ENCODE measurements at regions not wholly inside any gene's neighbourhood (a gene's known extent, or its start where the extent isn't known, plus 50 kb on each side); places are given as distances from the start of the nearest gene placed in this dataset.
"Not testable (repeated sequence)": the region's sequence is repeated elsewhere in the genome, so short reads cannot be mapped to it uniquely, and the experiment has no call there.

GRCh38 chr12:5267603-5268423 lies 164.1 kb upstream of the NTF3 start:
- H3K9me3 ChIP-seq (ENCODE audit: control insufficient read depth, low read length) = no peaks in the 10 kb centered on the region
- H3K4me3 ChIP-seq (ENCODE audit: low read length) = no peak overlapping the region
- H3K27me3 ChIP-seq (replicated peaks; ENCODE audit: control insufficient read depth, insufficient read depth, low read length) = no peaks in the 10 kb centered on the region
- H3K9ac ChIP-seq (ENCODE audit: low read length) = no peak overlapping the region
- no peak for DNase-seq (ENCODE audit: low read depth)
- H3K36me3 ChIP-seq (ENCODE audit: control insufficient read depth, insufficient read depth, low read length, severe bottlenecking) = no peaks in the 10 kb centered on the region
- peaks cover 5% of the 10 kb centered on the region for H3K4me1 ChIP-seq (ENCODE audit: control insufficient read depth, insufficient read depth, low read length)

- no peak for DNase-seq (ENCODE audit: low read depth)
- H3K4me3 ChIP-seq (ENCODE audit: low read length) = no peak overlapping the region
- H3K9ac ChIP-seq (ENCODE audit: low read length) = no peak overlapping the region
- H3K36me3 ChIP-seq (ENCODE audit: control insufficient read depth, insufficient read depth, low read length, severe bottlenecking) = no peaks in the 10 kb centered on the region
- H3K4me1 ChIP-seq (ENCODE audit: control insufficient read depth, insufficient read depth, low read length) = no peaks in the 10 kb centered on the region
- no peaks in the 10 kb centered on the region for H3K9me3 ChIP-seq (ENCODE audit: control insufficient read depth, low read length)
- no peaks in the 10 kb centered on the region for H3K27me3 ChIP-seq (replicated peaks; ENCODE audit: control insufficient read depth, insufficient read depth, low read length)
Measured at GRCh38 chr12:5268424-5269210, 163.3 kb upstream of the NTF3 start.

- no peaks in the 10 kb centered on the region for H3K4me1 ChIP-seq (ENCODE audit: control insufficient read depth, insufficient read depth, low read length)
- no peak overlapping the region for H3K4me3 ChIP-seq (ENCODE audit: low read length)
- no peaks in the 10 kb centered on the region for H3K9me3 ChIP-seq (ENCODE audit: control insufficient read depth, low read length)
- H3K27me3 ChIP-seq (replicated peaks; ENCODE audit: control insufficient read depth, insufficient read depth, low read length) = peaks cover 3% of the 10 kb centered on the region
- no peak overlapping the region for H3K9ac ChIP-seq (ENCODE audit: low read length)
- no peak for DNase-seq (ENCODE audit: low read depth)
- H3K36me3 ChIP-seq (ENCODE audit: control insufficient read depth, insufficient read depth, low read length, severe bottlenecking) = no peaks in the 10 kb centered on the region
Measured at GRCh38 chr12:5269846-5270245, 162.1 kb upstream of the NTF3 start.

GRCh38 chr12:5272018-5272785 lies 159.7 kb upstream of the NTF3 start:
- no peak for DNase-seq (ENCODE audit: low read depth)
- H3K4me1 ChIP-seq (ENCODE audit: control insufficient read depth, insufficient read depth, low read length) = no peaks in the 10 kb centered on the region
- no peaks in the 10 kb centered on the region for H3K36me3 ChIP-seq (ENCODE audit: control insufficient read depth, insufficient read depth, low read length, severe bottlenecking)
- no peak overlapping the region for H3K9ac ChIP-seq (ENCODE audit: low read length)
- H3K9me3 ChIP-seq (ENCODE audit: control insufficient read depth, low read length) = no peaks in the 10 kb centered on the region
- peaks cover 8% of the 10 kb centered on the region for H3K27me3 ChIP-seq (replicated peaks; ENCODE audit: control insufficient read depth, insufficient read depth, low read length)
- H3K4me3 ChIP-seq (ENCODE audit: low read length) = no peak overlapping the region

- DNase-seq (ENCODE audit: low read depth) = no peak
- Histone ChIP-seq H3K9ac (ENCODE audit: low read length) (no peak overlapping the region), H3K36me3 (ENCODE audit: control insufficient read depth, insufficient read depth, low read length, severe bottlenecking) (no peaks in the 10 kb centered on the region), H3K27me3 (replicated peaks; ENCODE audit: control insufficient read depth, insufficient read depth, low read length) (peaks cover 16% of the 10 kb centered on the region), H3K4me3 (ENCODE audit: low read length) (no peak overlapping the region), H3K4me1 (ENCODE audit: control insufficient read depth, insufficient read depth, low read length) (no peaks in the 10 kb centered on the region), H3K9me3 (ENCODE audit: control insufficient read depth, low read length) (no peaks in the 10 kb centered on the region)
Measured at GRCh38 chr12:5273709-5274108, 158.2 kb upstream of the NTF3 start.

- H3K27me3 ChIP-seq (replicated peaks; ENCODE audit: control insufficient read depth, insufficient read depth, low read length) = peaks cover 25% of the 10 kb centered on the region
- no peak for DNase-seq (ENCODE audit: low read depth)
- no peaks in the 10 kb centered on the region for H3K9me3 ChIP-seq (ENCODE audit: control insufficient read depth, low read length)
- H3K4me1 ChIP-seq (ENCODE audit: control insufficient read depth, insufficient read depth, low read length) = no peaks in the 10 kb centered on the region
- no peaks in the 10 kb centered on the region for H3K36me3 ChIP-seq (ENCODE audit: control insufficient read depth, insufficient read depth, low read length, severe bottlenecking)
- H3K4me3 ChIP-seq (ENCODE audit: low read length) = no peak overlapping the region
- H3K9ac ChIP-seq (ENCODE audit: low read length) = no peak overlapping the region
Measured at GRCh38 chr12:5276327-5276880, 155.5 kb upstream of the NTF3 start.

- Histone ChIP-seq H3K27me3 (replicated peaks; ENCODE audit: control insufficient read depth, insufficient read depth, low read length) (peaks cover 26% of the 10 kb centered on the region), H3K4me3 (ENCODE audit: low read length) (no peak overlapping the region), H3K36me3 (ENCODE audit: control insufficient read depth, insufficient read depth, low read length, severe bottlenecking) (no peaks in the 10 kb centered on the region), H3K4me1 (ENCODE audit: control insufficient read depth, insufficient read depth, low read length) (no peaks in the 10 kb centered on the region), H3K9me3 (ENCODE audit: control insufficient read depth, low read length) (no peaks in the 10 kb centered on the region), H3K9ac (ENCODE audit: low read length) (no peak overlapping the region)
- DNase-seq (ENCODE audit: low read depth) = no peak
Measured at GRCh38 chr12:5280086-5280485, 151.8 kb upstream of the NTF3 start.

- peaks cover 11% of the 10 kb centered on the region for H3K4me1 ChIP-seq (ENCODE audit: control insufficient read depth, insufficient read depth, low read length)
- not testable (repeated sequence) for DNase-seq (ENCODE audit: low read depth); H3K36me3 ChIP-seq (ENCODE audit: control insufficient read depth, insufficient read depth, low read length, severe bottlenecking); H3K4me3 ChIP-seq (ENCODE audit: low read length); H3K9me3 ChIP-seq (ENCODE audit: control insufficient read depth, low read length); H3K9ac ChIP-seq (ENCODE audit: low read length); H3K27me3 ChIP-seq (replicated peaks; ENCODE audit: control insufficient read depth, insufficient read depth, low read length)
Measured at GRCh38 chr12:5290368-5290767, 141.5 kb upstream of the NTF3 start.

GRCh38 chr12:5292651-5293050 lies 139.3 kb upstream of the NTF3 start:
- Histone ChIP-seq H3K9ac (ENCODE audit: low read length) (no peak overlapping the region), H3K4me3 (ENCODE audit: low read length) (no peak overlapping the region), H3K4me1 (ENCODE audit: control insufficient read depth, insufficient read depth, low read length) (peaks cover 23% of the 10 kb centered on the region), H3K9me3 (ENCODE audit: control insufficient read depth, low read length) (no peaks in the 10 kb centered on the region), H3K36me3 (ENCODE audit: control insufficient read depth, insufficient read depth, low read length, severe bottlenecking) (no peaks in the 10 kb centered on the region), H3K27me3 (replicated peaks; ENCODE audit: control insufficient read depth, insufficient read depth, low read length) (no peaks in the 10 kb centered on the region)
- DNase-seq (ENCODE audit: low read depth) = no peak

- no peak for DNase-seq (ENCODE audit: low read depth)
- Histone ChIP-seq H3K4me1 (ENCODE audit: control insufficient read depth, insufficient read depth, low read length) (peaks cover 23% of the 10 kb centered on the region), H3K9me3 (ENCODE audit: control insufficient read depth, low read length) (no peaks in the 10 kb centered on the region), H3K27me3 (replicated peaks; ENCODE audit: control insufficient read depth, insufficient read depth, low read length) (no peaks in the 10 kb centered on the region), H3K4me3 (ENCODE audit: low read length) (no peak overlapping the region), H3K36me3 (ENCODE audit: control insufficient read depth, insufficient read depth, low read length, severe bottlenecking) (no peaks in the 10 kb centered on the region), H3K9ac (ENCODE audit: low read length) (no peak overlapping the region)
Measured at GRCh38 chr12:5293773-5294172, 138.1 kb upstream of the NTF3 start.
